ENCODE measurements at regions not wholly inside any gene's neighbourhood (a gene's known extent, or its start where the extent isn't known, plus 50 kb on each side); places are given as distances from the start of the nearest gene placed in this dataset.

- no peak for TF ChIP-seq CTCF (IDR thresholded peaks at IDR 0.05)
- TF ChIP-seq POLR2A (IDR thresholded peaks at IDR 0.05) = no peak
- TF ChIP-seq POLR2AphosphoS5 (IDR thresholded peaks at IDR 0.05) = no peak
- no peak for TF ChIP-seq EP300 (IDR thresholded peaks at IDR 0.05)
Measured at GRCh38 chr4:60522265-60522664, 677.9 kb upstream of the ADGRL3 start.
